ENCODE measurements at regions not wholly inside any gene's neighbourhood (a gene's known extent, or its start where the extent isn't known, plus 50 kb on each side); places are given as distances from the start of the nearest gene placed in this dataset.

- no peak for DNase-seq
- Histone ChIP-seq H3K4me3 (no peak overlapping the region), H3K9me3 (no peaks in the 10 kb centered on the region), H3K27ac (no peak overlapping the region), H3K4me1 (ENCODE audit: insufficient read depth) (no peaks in the 10 kb centered on the region), H3K36me3 (no peaks in the 10 kb centered on the region), H3K27me3 (no peaks in the 10 kb centered on the region)
- 36 to 49% (median 39%) methylated on average over 1 of the region's 1 CpG for WGBS, 3 donors
- TF ChIP-seq CTCF (IDR thresholded peaks at IDR 0.05), result no peak
- intact Hi-C loops (cut with DNase I), result no loop called here
Measured at GRCh38 chr14:81936348-81936747, 402.7 kb upstream of the SEL1L start.

- no peaks in the 10 kb centered on the region for H3K27me3 ChIP-seq
- 22 to 37% (median 33%) methylated on average over 1 of the region's 1 CpG for WGBS, 3 donors
- DNase-seq, result no peak
- intact Hi-C loops (cut with DNase I), result no loop called here
- no peak overlapping the region for H3K4me3 ChIP-seq
- TF ChIP-seq EP300 (IDR thresholded peaks at IDR 0.05) (no peak), POLR2A (IDR thresholded peaks at IDR 0.05) (no peak), CTCF (IDR thresholded peaks at IDR 0.05) (no peak)
- H3K9me3 ChIP-seq, result no peaks in the 10 kb centered on the region
- H3K4me1 ChIP-seq (ENCODE audit: insufficient read depth), result no peaks in the 10 kb centered on the region
- no peaks in the 10 kb centered on the region for H3K36me3 ChIP-seq
- no peak overlapping the region for H3K27ac ChIP-seq
Measured at GRCh38 chr14:81936902-81937301, 403.2 kb upstream of the SEL1L start.

GRCh38 chr14:81938341-81938740 lies 404.7 kb upstream of the SEL1L start:
- intact Hi-C loops (cut with DNase I), result no loop called here
- H3K9me3 ChIP-seq, result no peaks in the 10 kb centered on the region
- TF ChIP-seq CTCF (IDR thresholded peaks at IDR 0.05), result no peak
- no peak for TF ChIP-seq POLR2A (IDR thresholded peaks at IDR 0.05)
- TF ChIP-seq EP300 (IDR thresholded peaks at IDR 0.05), result no peak
- H3K4me1 ChIP-seq (ENCODE audit: insufficient read depth), result no peaks in the 10 kb centered on the region
- no peaks in the 10 kb centered on the region for H3K36me3 ChIP-seq
- H3K4me3 ChIP-seq, result no peak overlapping the region
- no peaks in the 10 kb centered on the region for H3K27me3 ChIP-seq
- no peak for DNase-seq
- no peak overlapping the region for H3K27ac ChIP-seq
- 72 to 82% (median 76%) methylated on average over 3 of the region's 3 CpGs for WGBS, 3 donors

- WGBS, 3 donors, result 57 to 69% (median 59%) methylated on average over 1 of the region's 1 CpG
- no peak for DNase-seq
- H3K4me3 ChIP-seq, result no peak overlapping the region
- no peaks in the 10 kb centered on the region for H3K27me3 ChIP-seq
- no peaks in the 10 kb centered on the region for H3K4me1 ChIP-seq (ENCODE audit: insufficient read depth)
- intact Hi-C loops (cut with DNase I), result no loop called here
- H3K9me3 ChIP-seq, result no peaks in the 10 kb centered on the region
- H3K36me3 ChIP-seq, result no peaks in the 10 kb centered on the region
- TF ChIP-seq EP300 (IDR thresholded peaks at IDR 0.05) (no peak), POLR2A (IDR thresholded peaks at IDR 0.05) (no peak), CTCF (IDR thresholded peaks at IDR 0.05) (no peak)
- H3K27ac ChIP-seq, result no peak overlapping the region
Measured at GRCh38 chr14:81940651-81941050, 407.0 kb upstream of the SEL1L start.

- no peaks in the 10 kb centered on the region for H3K27me3 ChIP-seq
- intact Hi-C loops (cut with DNase I), result no loop called here
- H3K4me1 ChIP-seq (ENCODE audit: insufficient read depth), result no peaks in the 10 kb centered on the region
- DNase-seq, result no peak
- no peaks in the 10 kb centered on the region for H3K9me3 ChIP-seq
- no peak overlapping the region for H3K27ac ChIP-seq
- no peaks in the 10 kb centered on the region for H3K36me3 ChIP-seq
- TF ChIP-seq EP300 (IDR thresholded peaks at IDR 0.05) (no peak), POLR2A (IDR thresholded peaks at IDR 0.05) (no peak), CTCF (IDR thresholded peaks at IDR 0.05) (no peak)
- no peak overlapping the region for H3K4me3 ChIP-seq
Measured at GRCh38 chr14:81942071-81942470, 408.4 kb upstream of the SEL1L start.

All from ovary (tissue), 7 donors.